Dendritic cell treated with granulocyte-macrophage colony-stimulating factor and Interleukin-4, amounts not matched to agents 40 ng/mL and 50 ng/mL, for 4 days (primary cell): ENCODE measurements at regions not wholly inside any gene's neighbourhood (a gene's known extent, or its start where the extent isn't known, plus 50 kb on each side); places are given as distances from the start of the nearest gene placed in this dataset.
A peak's percentile ranks its signal among the peaks of the same experiment; 100 is the strongest.
"Not testable (repeated sequence)": the region's sequence is repeated elsewhere in the genome, so short reads cannot be mapped to it uniquely, and the experiment has no call there.

Source experiments
- H3K27ac Mint-ChIP-seq: one replicate; pipeline ENCODE4 v1.8.0; 2022; ENCODE audit warnings: mild to moderate bottlenecking, mixed read lengths
- H3K27me3 Mint-ChIP-seq: one replicate; pipeline ENCODE4 v1.8.0; 2022; ENCODE audit warnings: mild to moderate bottlenecking, mixed read lengths
- H3K36me3 Mint-ChIP-seq: one replicate; pipeline ENCODE4 v1.8.0; 2022; ENCODE audit warnings: low read depth, mixed read lengths
- H3K4me1 Mint-ChIP-seq: one replicate; pipeline ENCODE4 v1.8.0; 2022; ENCODE audit warnings: low read depth, mixed read lengths
- H3K4me3 Mint-ChIP-seq: one replicate; pipeline ENCODE4 v1.8.0; 2022; ENCODE audit warnings: mild to moderate bottlenecking, moderate library complexity, mixed read lengths
- H3K9me3 Mint-ChIP-seq: one replicate; pipeline ENCODE4 v1.8.0; 2022; ENCODE audit warnings: mixed read lengths
- intact Hi-C: fragments of 100-400 bp; cut with micrococcal nuclease; formaldehyde crosslinking; loops from one replicate; pipeline ENCODE4 v1.15.0; 2022

GRCh38 chr1:144140243-144140642 lies 168.5 kb upstream of the FAM72C start:
- H3K9me3 Mint-ChIP-seq, H3K27me3 Mint-ChIP-seq, H3K36me3 Mint-ChIP-seq, H3K27ac Mint-ChIP-seq, H3K4me3 Mint-ChIP-seq, intact Hi-C loops, H3K4me1 Mint-ChIP-seq: not testable (repeated sequence)

DNA sequence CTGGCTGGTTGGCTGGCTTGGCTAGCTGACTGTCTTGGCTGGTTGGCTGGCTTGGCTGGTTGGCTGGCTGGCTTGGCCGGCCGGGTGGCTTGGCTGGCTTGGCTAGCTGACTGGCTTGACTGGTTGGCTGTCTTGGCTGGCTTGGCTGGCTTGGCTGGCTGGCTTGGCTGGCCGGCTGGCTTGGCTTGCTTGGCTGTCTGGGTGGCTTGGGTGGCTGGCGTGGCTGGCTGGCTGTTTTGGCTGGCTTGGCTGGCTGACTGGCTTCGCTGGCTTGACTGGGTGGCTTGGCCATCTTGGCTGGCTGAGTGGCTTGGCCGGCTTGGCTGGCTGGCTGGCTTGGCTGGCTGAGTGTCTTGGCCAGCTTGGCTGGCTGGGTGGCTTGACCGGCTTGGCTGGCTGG lies 133.2 kb upstream of the FAM72C start:
- Mint-ChIP-seq H3K9me3 (peaks cover 17% of the 10 kb centered on the region), H3K36me3 (peaks cover 12% of the 10 kb centered on the region)
- H3K4me1 Mint-ChIP-seq, intact Hi-C loops, H3K27ac Mint-ChIP-seq, H3K27me3 Mint-ChIP-seq, H3K4me3 Mint-ChIP-seq: not testable (repeated sequence)

DNA sequence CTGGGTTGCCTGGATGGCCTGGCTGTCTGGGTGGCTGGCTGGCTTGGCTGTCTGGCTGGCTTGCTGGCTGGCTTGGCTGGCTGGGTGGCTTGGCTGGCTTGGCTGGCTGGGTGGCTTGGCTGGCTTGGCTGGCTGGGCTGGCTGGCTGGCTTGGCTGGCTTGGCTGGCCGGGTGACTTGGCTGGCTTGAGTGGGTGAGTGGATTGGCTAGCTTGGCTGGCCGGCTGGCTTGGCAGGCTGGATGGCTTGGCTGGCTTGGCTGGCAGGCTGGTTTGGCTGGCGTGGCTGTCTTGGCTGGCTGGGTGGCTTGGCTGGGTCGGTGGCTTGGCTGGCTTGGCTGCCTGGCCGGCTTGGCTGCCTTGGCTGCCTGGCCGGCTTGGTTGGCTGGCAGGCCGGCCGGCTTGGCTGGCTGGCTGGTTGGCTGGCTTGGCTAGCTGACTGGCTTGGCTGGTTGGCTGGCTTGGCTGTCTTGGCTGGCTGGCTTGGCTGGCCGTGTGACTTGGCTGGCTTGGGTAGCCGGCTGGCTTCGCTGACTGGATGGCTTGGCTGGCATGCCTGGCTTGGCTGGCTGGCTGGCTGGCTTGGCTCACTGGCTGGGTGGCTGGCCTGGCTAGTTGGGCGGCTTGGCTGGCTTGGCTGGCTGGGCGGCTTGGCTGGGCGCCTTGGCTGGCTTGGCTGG lies 132.4 kb upstream of the FAM72C start:
- H3K4me1 Mint-ChIP-seq, H3K27ac Mint-ChIP-seq, intact Hi-C loops: not testable (repeated sequence)

GRCh38 chr1:144103156-144103880 lies 131.5 kb upstream of the FAM72C start:
- Mint-ChIP-seq H3K36me3 (peaks cover 12% of the 10 kb centered on the region), H3K9me3 (peaks cover 17% of the 10 kb centered on the region)
- H3K27me3 Mint-ChIP-seq, H3K27ac Mint-ChIP-seq, intact Hi-C loops, H3K4me1 Mint-ChIP-seq, H3K4me3 Mint-ChIP-seq: not testable (repeated sequence)

More for the DNA sequence above, 132.4 kb upstream of the FAM72C start:
- H3K27me3 Mint-ChIP-seq, H3K4me3 Mint-ChIP-seq: not testable (repeated sequence)
- Mint-ChIP-seq H3K36me3 (peaks cover 12% of the 10 kb centered on the region), H3K9me3 (peaks cover 17% of the 10 kb centered on the region)

DNA sequence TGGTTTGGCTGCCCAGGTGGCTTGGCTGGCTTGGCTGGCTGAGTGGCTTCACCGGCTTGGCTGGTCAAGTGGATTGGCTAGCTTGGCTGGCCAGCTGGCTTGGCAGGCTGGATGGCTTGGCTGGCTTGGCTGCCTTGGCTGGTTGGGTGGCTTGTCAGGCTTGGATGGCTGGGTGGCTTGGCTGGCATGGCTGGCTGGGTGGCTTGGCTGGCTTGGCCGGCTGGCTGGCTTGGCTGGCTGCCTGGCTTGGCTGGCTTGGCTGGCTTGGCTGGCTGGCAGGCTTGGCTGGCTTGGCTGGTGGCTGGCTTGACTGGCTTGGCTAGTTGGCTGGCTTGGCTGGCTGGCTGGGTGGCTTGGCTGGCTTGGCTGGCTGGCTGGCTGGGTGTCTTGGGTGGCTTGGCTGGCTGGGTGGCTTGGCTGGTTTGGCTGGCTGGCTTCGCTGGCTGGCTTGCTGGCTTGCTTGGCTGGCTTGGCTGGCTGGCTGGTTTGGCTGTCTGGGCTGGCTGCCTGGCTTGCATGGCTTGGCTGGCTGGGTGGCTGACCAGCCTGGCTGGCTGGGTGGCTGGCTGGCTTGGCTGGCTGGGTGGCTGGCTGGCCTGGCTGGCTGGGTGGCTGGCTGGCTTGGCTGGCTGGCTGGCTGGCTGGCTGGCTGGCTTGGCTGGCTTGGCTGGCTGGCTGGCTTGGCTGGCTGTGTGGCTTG lies 130.4 kb upstream of the FAM72C start:
- H3K4me3 Mint-ChIP-seq, intact Hi-C loops, H3K27ac Mint-ChIP-seq, H3K4me1 Mint-ChIP-seq, H3K27me3 Mint-ChIP-seq: not testable (repeated sequence)
- Mint-ChIP-seq H3K36me3 (peaks cover 12% of the 10 kb centered on the region), H3K9me3 (peaks cover 17% of the 10 kb centered on the region)

DNA sequence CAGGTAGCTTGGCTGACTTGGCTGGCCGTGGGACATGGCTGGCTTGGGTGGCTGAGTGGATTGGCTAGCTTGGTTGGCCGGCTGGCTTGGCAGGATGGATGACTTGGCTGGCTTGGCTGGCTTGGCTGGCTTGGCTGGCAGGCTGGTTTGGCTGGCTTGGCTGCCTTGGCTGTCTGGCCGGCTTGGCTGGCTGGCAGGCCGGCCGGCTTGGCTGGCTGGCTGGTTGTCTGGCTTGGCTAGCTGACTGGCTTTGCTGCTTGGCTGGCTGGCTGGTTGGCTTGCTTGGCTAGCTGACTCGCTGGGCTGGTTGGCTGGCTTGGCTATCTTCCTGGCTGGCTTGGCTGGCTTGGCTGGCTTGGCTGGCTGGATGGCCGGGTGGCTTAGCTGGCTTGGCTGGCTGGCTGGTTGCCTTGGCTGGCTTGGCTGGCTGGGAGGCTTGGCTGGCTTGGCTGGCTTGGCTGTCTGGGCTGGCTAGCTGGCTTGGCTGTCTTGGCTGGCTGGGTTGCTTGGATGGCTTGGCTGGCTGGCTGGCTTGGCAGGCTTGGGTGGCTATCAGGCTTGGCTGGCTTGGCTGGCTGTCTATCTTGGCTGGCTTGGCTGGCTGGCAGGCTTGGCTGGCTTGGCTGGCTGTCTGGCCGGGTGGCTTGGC lies 129.7 kb upstream of the FAM72C start:
- Mint-ChIP-seq H3K27me3 (no peaks in the 10 kb centered on the region), H3K36me3 (peaks cover 12% of the 10 kb centered on the region), H3K9me3 (peaks cover 17% of the 10 kb centered on the region), H3K4me1 (no peaks in the 10 kb centered on the region), H3K4me3 (no peak overlapping the region), H3K27ac (no peak overlapping the region)
- intact Hi-C loops: no loop called here

GRCh38 chr1:144077167-144077841 lies 105.5 kb upstream of the FAM72C start:
- H3K9me3 Mint-ChIP-seq, H3K36me3 Mint-ChIP-seq, H3K27me3 Mint-ChIP-seq, intact Hi-C loops, H3K4me1 Mint-ChIP-seq: not testable (repeated sequence)
- peak overlapping the region; percentile 83 for H3K4me3 Mint-ChIP-seq
- H3K27ac Mint-ChIP-seq: peak overlapping the region; percentile 67

DNA sequence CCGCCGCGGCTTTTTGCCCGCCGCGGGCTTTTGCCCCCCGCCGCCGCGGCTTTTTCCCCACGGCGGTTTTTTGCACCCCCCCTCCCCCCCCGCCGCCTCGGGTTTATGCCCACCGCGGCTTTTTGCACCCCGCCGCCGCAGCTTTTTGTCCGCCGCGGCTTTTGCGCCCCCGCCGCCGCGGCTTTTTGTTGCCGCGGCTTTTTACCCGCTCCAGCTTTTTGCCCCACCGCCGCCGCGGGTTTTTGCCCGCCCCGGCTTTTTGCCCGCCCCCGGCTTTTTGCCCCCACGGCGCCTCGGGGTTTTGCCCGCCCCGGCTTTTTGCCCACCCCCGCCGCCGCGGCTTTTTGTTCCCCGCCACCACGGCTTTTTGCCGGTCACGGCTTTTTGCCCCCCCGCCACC lies 104.9 kb upstream of the FAM72C start:
- H3K4me1 Mint-ChIP-seq, H3K9me3 Mint-ChIP-seq, intact Hi-C loops, H3K27ac Mint-ChIP-seq, H3K27me3 Mint-ChIP-seq, H3K4me3 Mint-ChIP-seq, H3K36me3 Mint-ChIP-seq: not testable (repeated sequence)

DNA sequence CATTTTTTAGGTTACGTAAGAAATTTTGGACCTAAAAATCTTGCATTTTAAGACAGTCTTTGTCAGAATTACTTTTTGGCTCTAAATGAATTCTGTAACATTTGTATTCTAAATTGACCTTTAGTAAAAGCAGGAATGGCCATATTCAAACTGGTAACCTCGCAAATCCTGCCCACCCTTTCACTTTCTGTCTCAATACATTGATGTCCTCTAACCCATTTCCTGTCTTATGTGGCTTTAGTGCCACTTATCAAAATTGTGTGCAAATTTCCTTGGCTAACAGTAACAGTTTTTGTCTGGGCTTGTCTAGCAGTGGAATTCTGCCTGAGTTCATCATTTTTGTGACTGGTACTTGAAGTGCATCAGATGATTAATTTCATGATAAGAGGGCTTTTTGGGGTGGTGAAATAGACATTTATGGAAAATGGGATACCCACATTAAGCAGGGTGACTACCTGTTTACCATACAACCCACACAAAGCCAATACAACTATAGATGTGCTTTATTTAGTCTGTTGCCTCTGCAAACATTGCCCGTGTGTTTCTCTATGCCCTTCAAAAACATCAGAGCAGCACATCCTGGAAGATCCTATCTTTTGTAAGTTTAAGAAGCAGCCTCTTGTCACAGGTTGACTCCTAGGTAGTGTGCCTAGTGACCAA lies 98.7 kb upstream of the FAM72C start:
- H3K27me3 Mint-ChIP-seq, intact Hi-C loops, H3K4me1 Mint-ChIP-seq, H3K27ac Mint-ChIP-seq, H3K36me3 Mint-ChIP-seq, H3K4me3 Mint-ChIP-seq, H3K9me3 Mint-ChIP-seq: not testable (repeated sequence)

DNA sequence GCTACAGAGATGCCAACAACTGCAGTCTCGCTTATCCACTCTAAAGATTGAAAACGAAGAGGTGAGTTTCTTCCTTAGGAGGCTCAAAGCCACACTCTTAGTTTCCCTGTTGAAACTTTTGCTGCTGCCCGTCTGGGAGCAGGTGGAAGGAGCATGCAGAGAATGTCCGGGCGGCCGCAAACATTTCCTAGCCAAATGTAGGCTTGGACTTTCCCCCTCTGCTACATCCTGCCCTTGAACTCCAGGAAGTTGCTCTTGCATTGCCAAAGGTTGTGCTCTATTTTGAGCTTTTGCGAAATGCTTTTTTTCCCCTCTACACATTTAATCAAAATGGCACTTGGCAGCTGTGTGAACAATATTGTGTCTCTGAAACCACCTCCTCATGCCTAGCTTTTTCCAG lies 95.3 kb upstream of the FAM72C start:
- intact Hi-C loops, H3K27ac Mint-ChIP-seq, H3K4me3 Mint-ChIP-seq, H3K9me3 Mint-ChIP-seq, H3K4me1 Mint-ChIP-seq, H3K36me3 Mint-ChIP-seq, H3K27me3 Mint-ChIP-seq: not testable (repeated sequence)

GRCh38 chr1:144066071-144066813 lies 94.5 kb upstream of the FAM72C start:
- H3K27ac Mint-ChIP-seq, H3K36me3 Mint-ChIP-seq, H3K4me1 Mint-ChIP-seq, H3K27me3 Mint-ChIP-seq, intact Hi-C loops, H3K9me3 Mint-ChIP-seq, H3K4me3 Mint-ChIP-seq: not testable (repeated sequence)

- intact Hi-C loops, H3K36me3 Mint-ChIP-seq, H3K4me1 Mint-ChIP-seq, H3K4me3 Mint-ChIP-seq, H3K27ac Mint-ChIP-seq, H3K27me3 Mint-ChIP-seq, H3K9me3 Mint-ChIP-seq: not testable (repeated sequence)
These were observed 93.7 kb upstream of the FAM72C start for GRCh38 chr1:144065299-144066060.
